HG02798 (cell line): ENCODE measurements at regions not wholly inside any gene's neighbourhood (a gene's known extent, or its start where the extent isn't known, plus 50 kb on each side); places are given as distances from the start of the nearest gene placed in this dataset.
"Not testable (repeated sequence)": the region's sequence is repeated elsewhere in the genome, so short reads cannot be mapped to it uniquely, and the experiment has no call there.

Source experiments
- ATAC-seq: cut with Tn5 transposase; IDR thresholded peaks from one replicate; pipeline ENCODE4 v1.9.1; 2021; ENCODE audit warnings: mild to moderate bottlenecking; ENCODE audit not compliant: unreplicated experiment, poor library complexity

DNA sequence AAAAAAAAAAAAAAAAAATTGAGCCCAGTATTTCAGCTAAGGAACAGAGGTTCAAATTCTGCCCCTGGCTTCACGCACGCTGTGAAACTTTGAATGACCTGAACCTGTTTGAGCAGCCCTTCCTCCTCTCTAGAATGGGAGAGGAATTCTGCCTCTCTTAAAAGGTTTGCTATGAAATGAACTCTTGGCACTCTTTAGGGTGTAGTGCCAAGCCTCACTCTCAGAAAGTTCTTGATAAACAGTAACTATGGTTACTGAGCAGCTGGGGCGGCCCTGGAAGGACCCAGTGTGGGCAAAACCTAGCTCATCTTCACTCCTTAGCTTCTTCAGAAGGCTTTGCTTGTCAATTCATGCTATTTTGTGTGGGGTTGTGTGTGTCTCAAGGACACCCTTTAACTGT is 73.7 kb downstream of the GEMIN8 start:
- ATAC-seq, result no peak

DNA sequence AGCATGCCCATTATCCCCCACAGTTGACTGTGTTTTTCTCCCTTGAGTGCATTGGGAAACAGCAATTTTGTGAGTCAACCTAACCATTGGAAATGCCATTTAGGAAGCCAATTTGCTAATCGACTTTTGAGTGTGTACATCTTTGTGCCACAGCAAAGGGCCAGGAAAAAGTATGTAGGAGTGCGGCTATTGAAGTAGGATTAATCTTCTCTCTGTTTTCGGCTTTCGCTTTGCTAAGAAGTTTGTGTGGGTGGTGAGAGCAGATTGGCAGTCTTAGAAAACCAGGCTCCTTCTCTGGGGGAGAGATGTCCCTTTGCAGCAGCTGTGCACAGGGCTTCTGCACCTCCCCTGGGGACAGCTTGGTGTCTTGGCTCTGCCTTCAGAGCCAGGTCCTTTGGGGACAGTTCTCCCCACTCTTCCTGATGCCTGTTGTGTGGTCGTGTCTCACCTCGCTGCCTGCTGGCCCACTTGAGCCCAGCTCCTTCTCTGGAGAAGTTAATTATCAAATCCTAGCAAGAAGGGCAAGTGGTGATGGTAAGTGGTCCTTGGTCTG is 74.5 kb downstream of the GEMIN8 start:
- no peak for ATAC-seq

DNA sequence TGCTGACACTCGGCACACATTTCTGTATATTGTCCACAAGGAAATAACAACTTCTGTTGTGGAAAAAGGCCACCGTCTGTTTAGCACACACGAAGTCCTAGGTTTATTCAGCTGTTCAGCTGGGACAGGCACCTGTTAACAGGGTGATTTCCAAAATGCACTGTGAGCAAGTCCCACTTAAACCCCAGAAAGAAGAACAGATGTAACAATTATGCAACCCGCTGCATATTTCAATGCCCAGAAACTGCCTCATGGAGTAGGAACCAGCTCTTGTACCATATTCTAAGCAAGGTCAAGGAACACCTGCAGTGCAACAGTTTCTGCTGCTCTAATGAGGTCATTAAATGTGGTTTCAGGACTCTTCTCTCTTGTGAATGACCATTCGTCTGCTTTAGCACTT is 77.1 kb downstream of the GEMIN8 start:
- ATAC-seq, result no peak

DNA sequence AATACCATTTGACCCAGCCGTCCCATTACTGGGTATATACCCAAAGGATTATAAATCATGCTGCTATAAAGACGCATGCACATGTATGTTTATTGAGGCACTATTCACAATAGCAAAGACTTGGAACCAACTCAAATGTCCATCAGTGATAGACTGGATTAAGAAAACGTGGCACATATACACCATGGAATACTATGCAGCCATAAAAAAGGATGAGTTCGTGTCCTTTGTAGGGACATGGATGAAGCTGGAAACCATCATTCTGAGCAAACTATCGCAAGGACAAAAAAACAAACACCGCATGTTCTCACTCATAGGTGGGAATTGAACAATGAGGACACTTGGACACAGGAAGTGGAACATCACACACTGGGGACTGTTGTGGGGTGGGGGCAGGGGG is 83.5 kb downstream of the GEMIN8 start:
- ATAC-seq, result not testable (repeated sequence)

DNA sequence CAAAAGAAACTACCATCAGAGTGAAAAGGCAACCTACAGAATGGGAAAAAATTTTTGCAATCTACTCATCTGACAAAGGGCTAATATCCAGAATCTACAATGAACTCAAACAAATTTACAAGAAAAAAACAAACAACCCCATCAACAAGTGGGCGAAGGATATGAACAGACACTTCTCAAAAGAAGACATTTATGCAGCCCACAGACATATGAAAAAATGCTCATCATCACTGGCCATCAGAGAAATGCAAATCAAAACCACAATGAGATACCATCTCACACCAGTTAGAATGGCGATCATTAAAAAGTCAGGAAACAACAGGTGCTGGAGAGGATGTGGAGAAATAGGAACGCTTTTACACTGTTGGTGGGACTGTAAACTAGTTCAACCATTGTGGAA is 83.9 kb downstream of the GEMIN8 start:
- ATAC-seq, result not testable (repeated sequence)

DNA sequence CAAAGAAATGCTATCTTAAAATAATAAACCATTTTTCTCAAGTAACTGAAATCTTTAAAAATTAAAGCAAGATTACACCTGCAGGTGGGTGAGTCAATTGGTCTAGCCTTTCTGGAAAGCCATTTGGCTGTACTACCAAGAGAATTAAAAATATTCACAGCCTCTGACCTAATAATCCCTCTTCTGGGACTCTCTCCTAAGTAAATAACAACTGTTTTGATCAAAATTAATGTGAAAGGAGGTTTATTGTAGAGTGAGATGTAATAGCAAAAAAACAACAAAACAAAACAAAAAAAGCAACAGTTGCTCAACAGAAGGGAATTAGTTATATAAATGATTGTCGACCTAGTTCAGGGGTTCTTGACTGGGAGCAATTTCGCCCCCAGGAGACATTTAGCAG is 89.0 kb downstream of the GEMIN8 start:
- ATAC-seq, result no peak

DNA sequence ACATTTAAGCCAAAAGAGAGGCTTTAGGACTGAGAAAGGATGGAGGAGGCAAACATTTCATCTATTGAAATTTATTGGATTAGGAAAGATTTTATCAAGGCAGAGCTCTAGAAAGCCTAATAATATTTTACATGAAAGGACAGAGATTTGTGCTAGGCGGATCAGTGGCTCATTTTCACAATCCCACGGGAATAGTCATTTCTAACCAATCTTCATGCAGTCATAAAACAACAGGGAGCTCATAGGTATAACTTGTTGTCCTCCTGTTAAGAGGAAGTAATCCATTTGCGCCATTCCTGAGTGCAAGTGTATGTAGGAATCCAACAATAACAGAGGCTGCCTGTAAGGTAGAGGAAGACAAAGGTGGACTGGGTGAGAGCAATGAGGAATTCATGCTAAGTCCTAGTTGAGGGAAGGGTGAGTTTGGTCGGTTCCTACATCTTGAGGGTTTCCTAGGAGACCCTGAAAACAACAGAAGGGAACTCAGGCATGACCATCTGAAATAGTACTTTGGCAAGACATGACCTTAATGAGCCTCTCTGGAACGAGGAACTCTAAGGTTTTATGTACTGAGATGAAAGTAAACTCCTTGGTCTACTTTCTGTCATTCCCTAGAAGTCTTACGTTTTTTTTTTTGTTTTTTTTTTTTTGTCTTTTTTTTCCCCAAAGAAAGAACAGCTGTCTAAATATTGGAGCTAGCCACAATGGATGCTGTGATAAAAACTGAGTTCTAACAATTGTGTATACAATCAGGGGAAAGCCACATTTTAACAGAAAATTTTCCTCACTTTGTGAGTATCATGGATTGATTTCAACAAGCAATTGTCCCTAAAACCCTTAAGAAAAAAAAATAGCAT is 89.7 kb downstream of the GEMIN8 start:
- no peak for ATAC-seq

DNA sequence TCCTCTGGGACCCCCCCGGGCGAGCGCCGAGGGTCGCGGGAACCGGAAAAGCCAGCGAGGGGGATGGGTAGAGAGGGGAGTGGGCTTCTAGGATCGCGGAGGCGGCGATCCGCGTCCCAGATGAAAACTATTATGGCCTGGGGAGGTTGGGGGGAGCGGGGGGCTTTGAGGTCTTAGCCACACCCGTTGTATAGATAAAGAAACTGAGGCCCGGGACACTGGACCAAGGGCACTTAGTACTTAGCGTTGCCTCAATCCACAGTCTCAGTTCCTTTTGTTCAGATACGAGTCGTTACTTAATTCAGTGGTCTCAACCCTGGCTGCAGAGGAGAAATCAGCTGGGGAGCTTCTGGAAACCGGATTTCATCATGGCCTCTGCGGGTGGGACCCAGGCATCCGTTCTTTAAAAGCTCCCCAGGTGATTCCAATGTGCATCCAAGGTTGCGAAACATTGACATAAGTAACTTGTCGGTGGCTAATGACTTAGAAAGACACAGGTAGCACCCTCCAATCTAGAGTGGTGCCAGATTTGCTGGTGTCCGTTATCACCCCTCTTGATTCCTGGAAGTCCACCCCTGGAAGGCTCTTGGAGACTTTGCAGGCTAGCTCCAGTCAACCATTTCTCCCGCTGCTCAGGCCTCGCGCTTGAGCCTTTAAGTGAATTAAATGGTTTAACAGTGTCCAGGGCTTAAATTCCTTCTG is 90.7 kb downstream of the GEMIN8 start:
- no peak for ATAC-seq

DNA sequence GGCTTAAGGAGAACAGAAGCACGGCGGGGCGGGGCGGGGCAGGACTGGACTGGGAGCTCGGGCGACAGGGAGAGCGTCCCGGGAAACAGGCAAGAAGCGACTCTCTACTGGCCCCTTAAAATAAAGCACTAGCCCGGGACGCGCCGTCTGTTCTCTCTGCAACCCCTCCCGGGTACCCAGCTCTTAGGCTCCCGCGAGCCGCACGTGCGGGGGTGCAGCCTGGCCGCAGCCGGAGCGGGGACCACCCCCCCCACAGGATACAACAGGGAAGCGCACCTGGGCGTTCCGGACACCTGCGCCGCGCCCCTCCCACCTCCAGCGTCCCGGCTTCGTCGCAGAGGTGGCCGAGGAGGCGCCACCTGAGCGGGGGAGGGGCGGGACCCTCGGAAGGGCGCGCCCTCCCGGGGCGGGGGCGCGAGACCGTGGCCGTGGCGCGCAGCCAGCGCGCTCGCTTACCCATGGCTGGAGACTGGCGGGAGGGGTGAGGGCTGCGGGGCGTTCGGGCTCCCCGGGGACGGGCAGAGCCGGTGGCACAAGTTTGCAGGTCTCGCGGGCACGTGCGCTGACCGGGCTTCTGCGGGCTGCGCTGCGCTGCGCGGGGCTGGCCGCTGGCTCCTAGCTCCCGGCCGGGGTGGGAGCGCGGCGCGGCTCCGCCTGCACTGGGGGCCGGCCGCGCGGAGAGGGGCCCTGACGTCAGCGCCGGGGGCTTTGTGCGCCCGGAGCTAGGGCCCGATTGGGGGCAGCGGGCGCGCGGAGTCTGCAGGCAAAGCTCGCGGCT is 91.5 kb downstream of the GEMIN8 start:
- no peak for ATAC-seq

DNA sequence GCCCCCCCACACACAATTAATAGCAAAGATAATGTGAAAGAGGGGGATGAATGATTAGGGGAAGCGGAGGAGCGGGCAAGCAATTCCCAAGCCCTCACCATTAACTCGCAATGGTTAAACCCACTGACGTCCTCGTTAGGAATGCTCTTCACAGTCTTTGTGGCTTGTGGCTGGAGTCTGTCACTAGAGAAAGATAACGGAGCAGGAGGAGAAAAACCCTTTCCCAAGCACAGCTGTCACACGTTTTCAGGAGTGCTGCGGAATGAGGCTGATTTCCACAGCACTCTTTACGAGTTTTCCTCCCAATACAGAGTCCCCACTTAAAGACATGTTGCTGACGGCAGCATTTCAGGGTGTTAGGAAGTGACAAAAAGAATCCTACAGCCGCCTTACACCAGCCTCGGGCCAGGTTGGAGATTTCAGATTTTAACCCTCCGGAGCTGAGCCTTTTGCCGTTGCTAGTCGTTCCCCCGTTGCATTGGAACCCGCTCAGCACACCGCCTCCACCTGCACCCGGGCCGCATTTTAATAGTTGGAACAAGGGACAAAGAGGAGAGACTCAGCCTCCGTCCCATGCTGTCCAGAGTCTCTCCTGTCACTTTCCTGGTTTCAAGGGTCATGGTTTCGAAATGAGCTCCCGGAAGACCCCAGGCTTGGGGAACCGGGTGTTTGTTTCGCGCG is 92.2 kb downstream of the GEMIN8 start:
- no peak for ATAC-seq

DNA sequence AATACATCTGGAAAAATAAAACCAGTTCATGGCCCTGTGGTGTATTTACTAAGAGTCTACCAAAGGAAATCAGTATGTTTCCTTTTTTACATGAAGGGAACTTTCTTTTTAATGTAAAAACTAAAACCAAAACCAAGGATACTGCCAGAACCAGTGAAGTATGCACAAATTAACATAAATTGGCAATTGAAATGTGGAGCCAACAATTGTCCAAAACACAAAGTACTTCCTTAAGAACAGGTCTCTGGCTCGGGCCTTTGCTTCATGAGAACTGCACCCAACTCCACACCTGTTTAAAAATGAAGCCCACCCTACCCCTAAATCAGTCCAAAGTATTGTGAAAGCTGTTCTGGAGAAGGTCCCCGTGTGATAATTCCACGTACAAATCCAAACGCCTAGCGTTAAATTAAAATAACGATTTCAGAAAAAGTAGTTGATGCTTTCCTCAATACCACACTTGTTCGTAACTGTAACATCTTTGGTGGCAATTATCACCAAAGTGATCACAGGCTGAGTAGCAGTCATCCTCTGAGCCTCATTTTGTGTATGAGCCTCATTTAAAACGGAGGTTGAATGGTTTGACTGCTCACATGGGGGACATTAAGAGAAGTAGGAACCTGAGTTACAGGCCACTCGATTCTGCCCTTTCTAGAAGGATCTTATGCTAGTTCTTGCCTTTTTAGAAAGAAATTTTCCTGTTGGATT is 93.0 kb downstream of the GEMIN8 start:
- ATAC-seq, result no peak

DNA sequence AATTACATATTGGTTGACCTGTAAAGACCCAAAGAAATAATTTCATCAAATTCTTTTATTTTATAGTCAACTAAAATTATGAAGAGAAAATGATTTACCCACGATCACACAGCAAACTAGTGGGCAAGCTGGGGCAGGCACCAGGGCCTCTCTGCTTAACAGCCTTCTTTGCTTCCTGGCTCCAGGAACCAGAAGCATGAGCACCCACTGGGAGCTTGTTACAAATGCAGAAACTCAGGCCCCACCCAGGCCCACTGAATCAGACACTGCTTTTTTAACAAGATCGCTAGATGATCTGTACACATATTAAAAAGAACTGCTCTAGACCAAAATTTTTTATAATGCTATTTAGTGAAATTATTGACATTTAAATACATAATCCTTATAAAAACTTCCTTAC is 95.0 kb downstream of the GEMIN8 start:
- no peak for ATAC-seq

DNA sequence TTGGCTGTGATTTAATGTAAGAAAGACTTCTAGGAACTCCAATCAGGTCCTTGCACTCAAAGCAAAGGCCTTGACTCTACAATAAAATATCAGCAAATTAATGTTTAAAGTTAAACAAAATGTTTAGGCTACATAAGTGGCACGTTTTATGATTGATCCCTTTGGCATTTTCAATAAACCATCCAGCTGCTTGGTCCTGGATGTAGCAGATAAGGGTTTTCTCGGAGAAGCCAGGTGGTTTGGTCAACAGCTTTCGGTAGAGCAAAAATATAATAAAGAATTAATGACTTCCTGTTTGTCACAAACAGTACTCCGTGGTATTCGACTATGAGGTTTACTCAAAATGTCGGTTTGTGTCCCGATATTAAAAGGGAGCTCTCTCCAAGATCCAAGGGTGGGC is 95.8 kb downstream of the GEMIN8 start:
- no peak for ATAC-seq

DNA sequence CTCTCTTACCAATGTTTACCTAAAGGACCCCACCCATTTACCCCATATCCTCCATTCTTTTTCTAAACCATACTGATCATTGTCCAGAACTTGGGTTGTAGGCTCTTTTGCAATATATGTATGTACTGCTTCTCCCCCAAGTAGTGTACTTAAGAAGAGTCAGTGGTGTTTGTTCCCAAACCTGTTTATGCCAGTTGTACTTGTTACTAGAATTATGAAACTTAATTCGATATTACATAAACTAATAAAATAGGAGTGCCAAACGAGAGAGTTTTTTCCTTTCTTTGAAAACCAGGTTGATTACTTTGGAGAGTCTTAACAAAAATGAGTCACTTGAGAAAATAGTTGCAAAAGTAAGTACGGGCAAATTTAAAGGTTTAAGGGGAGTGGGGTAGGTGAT is 96.3 kb downstream of the GEMIN8 start:
- no peak for ATAC-seq

DNA sequence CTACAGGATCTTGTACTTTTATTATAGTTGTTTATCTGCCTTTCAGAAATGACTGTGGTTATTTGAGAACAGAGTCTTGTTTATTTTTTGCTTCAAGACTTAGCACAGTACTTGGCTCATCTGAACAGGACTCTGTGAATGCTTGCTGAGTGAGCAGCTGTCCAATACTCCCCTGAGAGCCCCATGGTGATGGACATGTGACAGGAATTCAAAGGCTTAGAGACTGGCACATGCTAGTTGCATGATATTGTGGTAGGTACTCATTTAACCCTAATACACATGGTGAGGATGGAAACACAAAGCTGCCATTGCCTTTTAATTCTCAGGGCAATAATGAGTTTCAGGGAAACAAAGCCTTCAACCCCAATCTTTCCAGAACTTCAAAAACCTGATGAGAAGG is 97.3 kb downstream of the GEMIN8 start:
- ATAC-seq, result no peak

DNA sequence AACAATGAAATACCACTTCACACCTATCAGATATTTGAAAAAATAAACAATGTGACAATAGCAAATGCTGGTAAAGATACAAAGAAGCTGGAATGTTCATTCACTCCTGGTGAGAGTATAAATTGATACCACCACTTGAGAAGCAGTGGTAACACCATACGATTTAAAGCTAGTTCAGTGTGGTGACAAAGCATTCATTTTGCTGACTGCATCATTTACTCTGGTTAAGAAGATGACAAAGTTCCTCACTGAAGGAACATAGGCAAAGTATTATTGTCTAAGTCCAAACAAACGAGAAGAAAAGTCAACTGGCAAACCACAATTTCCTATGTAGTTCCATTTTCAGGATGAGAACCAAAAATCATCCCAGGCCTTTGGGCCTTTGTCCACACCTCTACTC is 102.5 kb downstream of the GEMIN8 start:
- no peak for ATAC-seq

DNA sequence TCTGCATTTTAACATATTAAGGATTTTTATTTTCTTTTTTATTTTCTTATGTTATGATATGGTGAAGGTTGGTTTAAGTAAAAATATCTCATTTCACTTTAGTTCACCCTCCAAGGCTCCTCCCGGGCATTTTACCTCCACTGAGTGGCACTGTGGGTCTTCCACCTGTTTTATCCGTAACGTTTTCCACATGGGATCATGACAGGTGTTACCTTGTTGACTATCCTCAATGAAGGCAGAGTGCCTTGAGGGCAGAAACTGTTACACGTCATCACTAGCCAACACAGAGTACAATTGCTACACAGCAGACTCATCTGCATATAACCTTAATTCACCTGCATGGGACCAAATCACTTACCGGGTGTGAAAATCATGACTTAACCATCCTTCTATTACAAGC is 105.8 kb downstream of the GEMIN8 start:
- no peak for ATAC-seq

DNA sequence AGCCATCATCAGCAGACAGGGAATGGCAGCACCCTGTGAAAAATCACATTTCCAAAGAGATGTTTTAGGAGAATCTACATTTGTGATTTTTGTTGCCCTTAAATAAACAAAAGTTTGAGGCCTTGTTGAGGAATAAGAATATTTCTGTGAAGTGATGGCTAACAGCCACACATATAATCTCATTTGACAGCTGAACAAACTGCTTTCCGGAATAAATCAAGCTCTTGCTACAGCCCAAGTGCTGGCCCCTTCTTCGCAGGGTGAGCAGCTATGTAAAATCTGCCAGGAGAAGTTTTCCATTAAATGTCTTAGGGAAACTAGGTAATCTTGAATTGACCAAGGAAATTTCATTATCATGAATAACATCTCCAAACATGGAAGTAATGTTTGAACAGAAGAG is 106.4 kb upstream of the GPM6B start:
- ATAC-seq, result no peak

DNA sequence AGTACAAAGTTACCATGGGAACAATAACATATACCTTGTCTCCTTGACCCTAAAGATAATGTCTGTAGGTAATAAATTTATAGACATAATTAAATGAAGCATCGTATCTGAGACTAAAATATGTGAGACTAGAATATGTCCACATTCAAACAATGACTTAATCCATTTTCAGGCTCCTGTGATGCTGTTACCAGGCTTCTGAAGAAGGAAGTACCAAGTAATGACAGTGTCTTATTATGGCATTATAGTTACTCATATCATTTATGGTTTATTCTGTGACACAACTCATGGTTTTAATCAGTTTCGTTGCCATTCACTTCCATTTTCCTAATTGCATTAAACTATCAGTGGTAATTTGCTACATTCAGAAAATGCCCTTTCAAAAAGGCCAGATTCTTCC is 100.6 kb upstream of the GPM6B start:
- ATAC-seq, result no peak

DNA sequence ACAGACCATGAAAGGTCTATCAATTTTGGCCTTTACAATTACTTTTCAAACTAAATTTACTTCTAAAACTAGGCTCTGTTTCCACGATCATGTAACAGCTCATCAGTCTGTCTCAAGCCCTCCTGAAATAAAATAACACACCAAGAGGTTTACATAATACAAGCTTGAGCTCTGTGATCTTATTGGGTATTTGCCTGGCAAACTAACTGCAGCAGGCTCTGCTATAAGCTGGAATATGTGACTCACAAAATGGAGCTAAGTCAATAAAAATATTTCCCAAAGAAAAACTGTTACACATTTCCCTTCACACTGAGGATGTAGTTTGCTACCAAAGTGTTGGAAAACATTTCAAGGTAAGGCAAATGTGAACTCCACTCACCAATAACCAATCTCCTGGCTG is 94.7 kb upstream of the GPM6B start:
- ATAC-seq, result no peak
